HG03571 (cell line): ENCODE measurements at regions not wholly inside any gene's neighbourhood (a gene's known extent, or its start where the extent isn't known, plus 50 kb on each side); places are given as distances from the start of the nearest gene placed in this dataset.
"Not testable (repeated sequence)": the region's sequence is repeated elsewhere in the genome, so short reads cannot be mapped to it uniquely, and the experiment has no call there.

Source experiments
- ATAC-seq: cut with Tn5 transposase; IDR thresholded peaks from one replicate; pipeline ENCODE4 v1.9.1; 2021; ENCODE audit not compliant: unreplicated experiment

- ATAC-seq: no peak
Measured at GRCh38 chr6:40848868-40849514, 190.0 kb downstream of the UNC5CL start.

- ATAC-seq: no peak
Measured at GRCh38 chr6:40848038-40848437, 191.0 kb downstream of the UNC5CL start.

DNA sequence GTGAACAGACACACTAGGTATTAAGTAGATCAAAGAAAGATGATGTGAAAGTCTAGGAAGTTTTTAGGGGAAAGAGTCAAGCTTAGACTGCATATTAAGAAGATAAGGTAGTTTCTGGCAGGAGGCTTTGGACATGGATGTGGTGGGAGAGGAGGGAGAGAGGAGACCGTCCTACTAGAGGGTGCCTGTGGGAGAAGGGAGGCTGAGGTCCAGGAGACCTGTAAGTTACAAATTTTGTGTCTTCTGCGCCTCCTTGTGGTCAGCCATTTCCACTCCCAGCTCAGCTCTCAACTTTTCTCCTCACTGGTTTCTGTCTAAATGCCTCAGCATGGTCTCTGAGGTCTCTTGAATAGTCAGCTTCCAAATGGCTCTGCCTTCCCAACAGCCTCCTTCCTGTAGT lies 193.5 kb downstream of the UNC5CL start:
- ATAC-seq: no peak

DNA sequence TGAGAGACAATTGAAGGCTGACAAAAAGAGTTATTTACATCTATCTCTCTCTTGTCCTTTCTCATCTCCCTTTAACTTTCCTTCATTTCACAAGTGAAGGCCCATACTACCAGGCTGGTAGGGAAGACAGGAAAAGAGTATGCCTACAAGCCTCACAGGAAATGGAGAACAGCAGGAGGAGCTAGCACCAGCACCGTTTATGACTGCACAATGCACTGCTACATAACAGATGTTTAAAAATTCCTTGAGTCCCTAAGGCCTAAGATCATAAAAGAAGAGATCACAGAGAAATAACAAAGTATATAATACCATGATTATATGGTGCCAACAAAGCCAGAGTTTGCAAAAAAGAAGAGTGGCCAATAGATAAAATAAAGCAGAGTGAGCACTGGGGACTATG lies 194.8 kb downstream of the UNC5CL start:
- no peak for ATAC-seq

DNA sequence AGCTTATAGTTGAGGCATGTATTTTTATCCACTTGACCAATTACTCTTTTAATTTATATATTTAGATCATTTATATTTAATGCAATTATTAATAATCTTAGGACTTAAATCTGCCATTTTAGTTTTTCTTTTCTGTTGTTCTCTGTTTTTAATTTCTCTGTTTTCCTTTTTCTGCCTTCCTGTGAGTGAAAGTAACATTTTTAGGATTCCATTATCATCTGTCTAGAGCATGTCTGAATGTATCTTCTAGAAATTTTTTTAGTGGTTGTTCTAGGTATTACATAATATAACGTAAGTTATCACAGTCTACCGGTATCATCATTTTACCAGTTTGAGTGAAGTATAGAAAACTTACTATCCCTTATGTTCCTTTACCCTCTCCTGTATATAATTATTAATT lies 197.3 kb downstream of the UNC5CL start:
- no peak for ATAC-seq

DNA sequence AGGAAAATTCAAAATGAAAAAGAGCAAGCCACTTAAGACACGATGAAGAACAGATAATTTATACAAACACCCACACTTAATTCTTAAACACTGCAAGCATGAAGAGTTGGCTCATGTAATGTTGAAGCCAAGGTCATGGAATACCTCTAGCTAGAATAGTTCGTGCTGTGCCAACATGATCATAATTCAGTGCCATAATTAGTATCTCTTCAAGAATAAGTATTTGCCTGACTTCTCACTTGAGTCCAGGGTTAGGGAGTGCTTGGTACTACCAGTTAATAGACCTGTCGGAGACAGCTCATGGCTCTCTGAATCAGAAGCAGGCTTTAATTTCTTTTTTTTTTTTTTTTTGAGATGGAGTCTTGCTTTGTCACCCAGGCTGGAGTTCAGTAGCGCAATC lies 206.3 kb downstream of the UNC5CL start:
- no peak for ATAC-seq

- no peak for ATAC-seq
Measured at GRCh38 chr6:40831381-40831780, 207.6 kb downstream of the UNC5CL start.

- no peak for ATAC-seq
Measured at GRCh38 chr6:40825102-40825501, 213.9 kb downstream of the UNC5CL start.

- not testable (repeated sequence) for ATAC-seq
Measured at GRCh38 chr6:40823917-40824891, 214.8 kb downstream of the UNC5CL start.

- no peak for ATAC-seq
Measured at GRCh38 chr6:40822619-40823018, 216.4 kb downstream of the UNC5CL start.

DNA sequence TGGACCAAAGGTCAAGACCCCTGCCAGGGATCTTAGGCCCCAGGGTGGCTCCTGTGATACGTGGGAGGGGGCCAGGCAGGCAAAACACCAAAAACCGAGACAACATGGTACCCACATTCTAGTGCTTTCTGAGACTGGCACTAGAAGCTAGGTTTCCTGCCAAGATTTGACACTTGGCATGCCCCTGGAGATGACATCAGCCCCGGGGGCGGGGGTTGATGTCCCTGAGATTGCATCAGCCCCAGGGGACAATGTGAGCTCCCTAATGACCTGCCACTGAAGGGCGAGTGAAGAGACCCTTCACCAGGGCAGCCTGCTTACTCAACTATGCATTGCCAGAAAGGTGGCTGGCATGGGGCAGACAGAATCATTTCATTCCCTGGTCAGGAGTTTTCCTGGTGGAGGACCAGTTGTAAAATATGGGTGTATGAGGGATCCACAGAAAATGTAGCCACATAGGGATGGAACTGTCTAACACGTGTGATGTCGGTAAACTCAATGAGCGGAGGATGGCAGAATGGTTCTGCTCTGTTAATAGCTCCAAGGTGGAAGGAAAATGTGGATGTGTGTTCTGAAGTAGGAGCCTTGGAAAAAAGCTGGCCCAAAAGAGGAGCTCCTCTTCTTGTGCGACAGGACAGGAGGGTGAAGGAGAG lies 219.7 kb downstream of the UNC5CL start:
- ATAC-seq: no peak

GRCh38 chr6:40817369-40817768 lies 221.7 kb downstream of the UNC5CL start:
- ATAC-seq: no peak

DNA sequence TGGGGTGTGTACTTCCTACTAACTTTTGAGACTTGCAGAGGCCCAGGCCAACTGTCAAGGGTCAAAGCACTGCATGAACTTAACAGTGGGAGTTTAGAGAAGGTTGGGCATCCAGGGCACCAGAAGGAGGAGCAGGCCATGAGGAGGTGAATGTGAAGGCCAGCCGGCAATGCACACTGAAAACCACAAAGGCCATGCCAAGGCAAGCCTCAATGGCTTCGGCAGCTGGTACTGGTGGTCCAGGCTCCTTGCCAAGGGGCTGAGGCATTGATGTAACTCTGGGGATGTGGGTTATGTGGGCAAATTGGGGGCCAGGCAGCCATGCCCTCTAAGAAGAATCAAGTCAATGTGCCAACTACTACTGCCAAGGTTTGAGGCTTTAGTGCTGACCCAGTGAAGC lies 222.4 kb downstream of the UNC5CL start:
- no peak for ATAC-seq

GRCh38 chr6:40815731-40816130 lies 223.3 kb downstream of the UNC5CL start:
- ATAC-seq: no peak

DNA sequence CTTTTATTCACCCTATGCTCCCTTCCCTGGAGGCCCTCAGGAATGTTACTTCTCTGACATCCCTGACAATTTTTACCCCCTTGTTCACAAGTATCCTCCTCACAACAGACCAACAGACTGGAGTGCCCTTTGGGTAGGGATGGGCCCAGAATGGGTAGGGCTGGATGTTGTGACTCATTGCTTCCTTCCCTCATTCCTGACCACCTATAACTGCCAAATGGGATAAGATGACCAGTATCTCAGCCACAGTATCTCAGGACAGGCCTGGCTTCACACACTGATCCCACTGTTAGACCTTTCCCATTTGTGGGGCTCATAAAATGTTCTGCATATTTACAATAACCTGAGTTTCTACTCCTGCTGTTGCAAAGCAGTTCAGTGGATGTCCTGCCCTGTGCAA lies 223.0 kb upstream of the LRFN2 start:
- no peak for ATAC-seq

- no peak for ATAC-seq
Measured at GRCh38 chr6:40809627-40810026, 222.5 kb upstream of the LRFN2 start.

DNA sequence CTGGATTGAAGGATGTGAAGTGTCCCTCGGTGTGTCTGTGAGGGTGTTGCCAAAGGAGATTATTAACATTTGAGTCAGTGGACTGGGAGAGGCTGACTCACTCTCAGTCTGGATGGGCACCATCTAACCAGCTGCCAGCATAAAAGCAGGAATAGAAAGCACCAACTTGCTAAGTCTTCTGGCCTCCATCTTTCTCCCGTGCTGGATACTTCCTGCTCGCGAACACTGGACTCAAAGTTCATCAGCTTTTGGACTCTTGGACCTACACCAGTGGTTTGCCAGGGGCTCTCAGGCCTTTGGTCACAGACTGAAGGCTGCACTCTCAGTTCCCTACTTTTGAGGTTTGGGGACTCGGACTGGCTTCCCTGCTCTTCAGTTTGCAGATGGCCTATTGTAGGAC lies 220.3 kb upstream of the LRFN2 start:
- no peak for ATAC-seq

DNA sequence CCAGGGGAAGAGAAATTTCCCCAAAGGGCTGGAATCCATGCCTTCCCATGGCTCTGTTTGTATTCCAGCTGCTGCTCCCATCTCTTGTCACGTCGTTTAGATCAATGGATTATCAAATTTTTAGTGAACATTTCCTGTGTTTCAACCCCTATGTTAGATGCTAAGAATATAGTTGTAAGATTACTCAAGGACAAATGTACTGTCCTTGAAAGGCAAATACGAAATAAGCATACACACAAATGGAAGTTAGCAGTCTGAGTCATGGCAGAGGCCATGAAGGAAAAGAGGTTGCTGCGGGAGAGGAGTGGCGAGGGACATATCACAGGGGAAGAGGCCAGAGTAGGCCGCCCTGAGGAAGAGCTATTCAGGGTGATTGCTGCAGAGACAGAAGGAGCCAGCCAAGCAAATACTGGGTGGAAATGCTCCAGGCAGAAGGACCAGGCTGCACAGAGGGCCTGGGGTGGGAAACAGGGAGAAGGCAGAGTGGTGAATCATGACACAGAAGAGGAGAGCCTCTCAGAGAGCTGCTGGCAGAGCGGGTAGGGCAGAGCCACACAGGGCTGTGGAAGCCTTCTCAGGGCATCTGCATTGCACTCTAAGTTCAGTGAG lies 219.2 kb upstream of the LRFN2 start:
- ATAC-seq: no peak

- no peak for ATAC-seq
Measured at GRCh38 chr6:40805336-40805735, 218.2 kb upstream of the LRFN2 start.

GRCh38 chr6:40804905-40805304 lies 217.7 kb upstream of the LRFN2 start:
- ATAC-seq: no peak

DNA sequence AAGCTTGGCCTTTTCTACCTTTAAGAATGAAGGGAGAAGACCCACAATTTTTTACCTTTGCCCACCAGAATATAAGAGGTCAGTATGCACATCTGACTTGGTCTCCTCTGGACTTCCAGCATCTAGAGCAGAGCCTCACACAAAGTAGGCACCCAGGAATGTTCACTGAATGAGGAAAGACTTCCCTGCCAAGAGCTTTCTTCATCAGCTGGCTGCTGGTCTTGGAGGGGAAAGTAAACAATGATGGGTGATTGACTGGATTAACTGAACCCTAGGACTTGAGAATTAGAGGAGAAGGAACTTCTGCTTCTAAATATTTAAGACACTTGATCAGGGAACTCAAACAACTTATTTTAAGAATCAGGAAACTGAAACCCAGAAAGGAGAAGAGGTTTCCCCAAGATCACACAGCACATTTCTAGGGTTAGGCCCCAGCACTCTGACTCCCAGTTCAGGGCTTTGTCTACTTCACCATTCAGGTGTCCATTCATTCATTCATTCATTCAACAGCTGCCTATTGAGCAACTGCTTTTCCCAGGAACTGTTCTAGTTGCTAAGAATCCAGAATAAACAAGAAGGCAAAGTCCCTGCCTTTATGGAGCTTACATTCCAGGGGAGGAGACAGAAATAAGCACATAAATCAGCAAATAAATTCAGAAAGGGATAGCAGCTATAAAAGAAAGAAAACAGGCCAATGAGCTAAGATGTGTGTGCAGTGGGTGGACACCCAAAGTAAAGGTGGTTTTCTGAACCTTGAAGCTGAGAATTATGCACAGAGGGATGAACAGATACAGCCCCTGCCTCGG lies 216.9 kb upstream of the LRFN2 start:
- no peak for ATAC-seq
